ENCODE measurements at regions not wholly inside any gene's neighbourhood (a gene's known extent, or its start where the extent isn't known, plus 50 kb on each side); places are given as distances from the start of the nearest gene placed in this dataset.

GRCh38 chr18:65343571-65343970 is 407.2 kb upstream of the CDH7 start:
- TF ChIP-seq, protein P1, sequence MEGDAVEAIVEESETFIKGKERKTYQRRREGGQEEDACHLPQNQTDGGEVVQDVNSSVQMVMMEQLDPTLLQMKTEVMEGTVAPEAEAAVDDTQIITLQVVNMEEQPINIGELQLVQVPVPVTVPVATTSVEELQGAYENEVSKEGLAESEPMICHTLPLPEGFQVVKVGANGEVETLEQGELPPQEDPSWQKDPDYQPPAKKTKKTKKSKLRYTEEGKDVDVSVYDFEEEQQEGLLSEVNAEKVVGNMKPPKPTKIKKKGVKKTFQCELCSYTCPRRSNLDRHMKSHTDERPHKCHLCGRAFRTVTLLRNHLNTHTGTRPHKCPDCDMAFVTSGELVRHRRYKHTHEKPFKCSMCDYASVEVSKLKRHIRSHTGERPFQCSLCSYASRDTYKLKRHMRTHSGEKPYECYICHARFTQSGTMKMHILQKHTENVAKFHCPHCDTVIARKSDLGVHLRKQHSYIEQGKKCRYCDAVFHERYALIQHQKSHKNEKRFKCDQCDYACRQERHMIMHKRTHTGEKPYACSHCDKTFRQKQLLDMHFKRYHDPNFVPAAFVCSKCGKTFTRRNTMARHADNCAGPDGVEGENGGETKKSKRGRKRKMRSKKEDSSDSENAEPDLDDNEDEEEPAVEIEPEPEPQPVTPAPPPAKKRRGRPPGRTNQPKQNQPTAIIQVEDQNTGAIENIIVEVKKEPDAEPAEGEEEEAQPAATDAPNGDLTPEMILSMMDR (conservative IDR thresholded peaks at IDR 0.05), result no peak
- no peak for TF ChIP-seq EZH2 (IDR thresholded peaks at IDR 0.05; ENCODE audit: low read depth)

Measured in PC-9 (cell line).